Panc1 (cell line): ENCODE measurements at regions not wholly inside any gene's neighbourhood (a gene's known extent, or its start where the extent isn't known, plus 50 kb on each side); places are given as distances from the start of the nearest gene placed in this dataset.

Experiments
- CTCF ChIP-seq: fragments of 450-650 bp; IDR thresholded peaks from 2 replicates; pipeline ENCODE4 v1.5.1; 2017; ENCODE audit warnings: mild to moderate bottlenecking
- POLR2AphosphoS5 ChIP-seq: IDR thresholded peaks from 2 replicates; pipeline ENCODE4 v1.6.1; 2012; ENCODE audit warnings: mild to moderate bottlenecking, low read depth, low read length, moderate library complexity

DNA sequence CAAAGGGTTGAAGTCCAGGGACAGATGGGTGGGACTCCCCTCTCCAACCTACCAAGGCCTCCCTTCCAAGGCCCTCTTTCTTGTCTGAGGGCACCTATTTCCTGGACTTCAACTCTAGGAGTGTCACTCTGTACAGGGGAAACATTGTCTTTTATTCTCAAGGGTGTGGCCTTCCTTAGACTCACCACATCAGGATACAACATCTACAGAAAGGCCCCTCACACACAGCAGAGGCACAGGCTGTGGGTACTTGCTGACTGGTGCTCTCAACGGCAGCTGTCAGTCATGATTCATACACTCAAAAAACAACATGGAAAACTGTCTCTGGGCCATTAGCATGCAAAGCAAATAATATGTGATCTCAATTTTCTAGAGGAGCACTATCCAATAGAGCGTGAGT lies 78.0 kb downstream of the RCN1 start:
- TF ChIP-seq POLR2AphosphoS5: no peak
- no peak for TF ChIP-seq CTCF
